ENCODE measurements at regions not wholly inside any gene's neighbourhood (a gene's known extent, or its start where the extent isn't known, plus 50 kb on each side); places are given as distances from the start of the nearest gene placed in this dataset.

GRCh38 chr3:184639351-184639750 is 72.5 kb downstream of the MAGEF1 start:
- no peaks in the 10 kb centered on the region for H3K9me3 Mint-ChIP-seq
- peaks cover 3 to 11% (median 5%) of the 10 kb centered on the region in 4 donors for H3K4me1 Mint-ChIP-seq
- POLR2A ChIA-PET (ENCODE audit: partially characterized antibody) = no interaction called here
- H3K36me3 Mint-ChIP-seq = no peaks in the 10 kb centered on the region
- CTCF ChIA-PET (ENCODE audit: partially characterized antibody) = interaction anchor here (1.2 kb wide), 1 partner anchor 164 kb away, joined by 3 read pairs; no protein-coding TSS in a partner anchor
- Histone ChIP-seq H3K36me3 (ENCODE audit: insufficient read depth, low read length) (no peaks in the 10 kb centered on the region), H3K27me3 (ENCODE audit: insufficient read depth, low read length) (no peaks in the 10 kb centered on the region), H3K4me3 (ENCODE audit: low read length in 2 of 2) (no peak overlapping the region), H3K9me3 (ENCODE audit: control insufficient read depth in 1 of 2, low read length in 2 of 2) (no peaks in the 10 kb centered on the region), H3K4me1 (ENCODE audit: insufficient read depth, low read length) (peaks cover 15% of the 10 kb centered on the region), H3K27ac (ENCODE audit: low read depth, low read length) (no peak overlapping the region)
- no peak for DNase-seq
- no peak overlapping the region for H3K27ac Mint-ChIP-seq
- H3K27me3 Mint-ChIP-seq = peaks cover 0 to 3% of the 10 kb centered on the region in 2 donors
- H3K4me3 Mint-ChIP-seq = no peak overlapping the region
- intact Hi-C loops (cut with micrococcal nuclease) = no loop called here

- Mint-ChIP-seq H3K27me3 (peaks cover 0 to 3% of the 10 kb centered on the region in 2 donors), H3K27ac (no peak overlapping the region), H3K4me3 (no peak overlapping the region), H3K36me3 (no peaks in the 10 kb centered on the region), H3K9me3 (no peaks in the 10 kb centered on the region), H3K4me1 (peaks cover 5 to 11% (median 5%) of the 10 kb centered on the region in 4 donors)
- peak in 2 of 5 donors; percentile 18 to 20 for DNase-seq
- ChIA-PET CTCF (ENCODE audit: partially characterized antibody) (no interaction called here), POLR2A (ENCODE audit: partially characterized antibody) (interaction anchor here (1.0 to 1.3 kb wide), 2 partner anchors 77 to 81 kb away, joined by 3 read pairs; no protein-coding TSS in a partner anchor)
- Histone ChIP-seq H3K36me3 (ENCODE audit: insufficient read depth, low read length) (no peaks in the 10 kb centered on the region), H3K27me3 (ENCODE audit: insufficient read depth, low read length) (no peaks in the 10 kb centered on the region), H3K27ac (ENCODE audit: low read depth, low read length) (no peak overlapping the region), H3K9me3 (ENCODE audit: control insufficient read depth in 1 of 2, low read length in 2 of 2) (no peaks in the 10 kb centered on the region), H3K4me3 (ENCODE audit: low read length in 2 of 2) (no peak overlapping the region), H3K4me1 (ENCODE audit: insufficient read depth, low read length) (peaks cover 15% of the 10 kb centered on the region)
- intact Hi-C loops (cut with micrococcal nuclease) = no loop called here
These were observed 74.2 kb downstream of the MAGEF1 start for GRCh38 chr3:184637705-184638104.

- Mint-ChIP-seq H3K36me3 (no peaks in the 10 kb centered on the region), H3K27me3 (peaks cover 0 to 3% of the 10 kb centered on the region in 2 donors), H3K4me3 (peak overlapping the region in 4 of 8 donors; percentile 14 to 56 (median 47)), H3K4me1 (peaks cover 5 to 11% (median 5%) of the 10 kb centered on the region in 4 donors), H3K27ac (peak overlapping the region in 2 of 7 donors; percentile 58 to 80), H3K9me3 (no peaks in the 10 kb centered on the region)
- H3K36me3 ChIP-seq (ENCODE audit: insufficient read depth, low read length) = no peaks in the 10 kb centered on the region
- ChIA-PET CTCF (ENCODE audit: partially characterized antibody) (no interaction called here), POLR2A (ENCODE audit: partially characterized antibody) (interaction anchor here (1.3 kb wide), 1 partner anchor 80 kb away, joined by 3 read pairs; no protein-coding TSS in a partner anchor)
- no peaks in the 10 kb centered on the region for H3K9me3 ChIP-seq (ENCODE audit: control insufficient read depth in 1 of 2, low read length in 2 of 2)
- peaks cover 15% of the 10 kb centered on the region for H3K4me1 ChIP-seq (ENCODE audit: insufficient read depth, low read length)
- H3K4me3 ChIP-seq (ENCODE audit: low read length in 2 of 2) = no peak overlapping the region
- no peaks in the 10 kb centered on the region for H3K27me3 ChIP-seq (ENCODE audit: insufficient read depth, low read length)
- H3K27ac ChIP-seq (ENCODE audit: low read depth, low read length) = no peak overlapping the region
- peak in 1 of 5 donors; percentile 9 for DNase-seq
- intact Hi-C loops (cut with micrococcal nuclease) = no loop called here
These were observed 75.0 kb downstream of the MAGEF1 start for GRCh38 chr3:184636741-184637316.

- CTCF ChIA-PET (ENCODE audit: partially characterized antibody) = no interaction called here
- Mint-ChIP-seq H3K9me3 (no peaks in the 10 kb centered on the region), H3K27me3 (peaks cover 0 to 3% of the 10 kb centered on the region in 2 donors), H3K36me3 (no peaks in the 10 kb centered on the region), H3K4me1 (peaks cover 5 to 11% (median 5%) of the 10 kb centered on the region in 4 donors), H3K4me3 (no peak overlapping the region), H3K27ac (no peak overlapping the region)
- intact Hi-C loops (cut with micrococcal nuclease) = no loop called here
- peaks cover 15% of the 10 kb centered on the region for H3K4me1 ChIP-seq (ENCODE audit: insufficient read depth, low read length)
- no peak for DNase-seq
- H3K4me3 ChIP-seq (ENCODE audit: low read length in 2 of 2) = no peak overlapping the region
- H3K9me3 ChIP-seq (ENCODE audit: control insufficient read depth in 1 of 2, low read length in 2 of 2) = no peaks in the 10 kb centered on the region
- H3K27ac ChIP-seq (ENCODE audit: low read depth, low read length) = no peak overlapping the region
- POLR2A ChIA-PET (ENCODE audit: partially characterized antibody) = no interaction called here
- no peaks in the 10 kb centered on the region for H3K27me3 ChIP-seq (ENCODE audit: insufficient read depth, low read length)
- H3K36me3 ChIP-seq (ENCODE audit: insufficient read depth, low read length) = no peaks in the 10 kb centered on the region
These were observed 74.2 kb downstream of the EPHB3 start for GRCh38 chr3:184635774-184636173.

- H3K27me3 Mint-ChIP-seq = peaks cover 0 to 3% of the 10 kb centered on the region in 2 donors
- H3K4me1 Mint-ChIP-seq = peaks cover 5 to 9% (median 5%) of the 10 kb centered on the region in 4 donors
- ChIA-PET POLR2A (ENCODE audit: partially characterized antibody) (no interaction called here), CTCF (ENCODE audit: partially characterized antibody) (no interaction called here)
- Histone ChIP-seq H3K9me3 (ENCODE audit: control insufficient read depth in 1 of 2, low read length in 2 of 2) (no peaks in the 10 kb centered on the region), H3K27ac (ENCODE audit: low read depth, low read length) (no peak overlapping the region), H3K4me1 (ENCODE audit: insufficient read depth, low read length) (peaks cover 15% of the 10 kb centered on the region), H3K4me3 (ENCODE audit: low read length in 2 of 2) (no peak overlapping the region), H3K27me3 (ENCODE audit: insufficient read depth, low read length) (no peaks in the 10 kb centered on the region), H3K36me3 (ENCODE audit: insufficient read depth, low read length) (no peaks in the 10 kb centered on the region)
- no peaks in the 10 kb centered on the region for H3K9me3 Mint-ChIP-seq
- intact Hi-C loops (cut with micrococcal nuclease) = no loop called here
- no peaks in the 10 kb centered on the region for H3K36me3 Mint-ChIP-seq
- DNase-seq = no peak
- no peak overlapping the region for H3K4me3 Mint-ChIP-seq
- H3K27ac Mint-ChIP-seq = peak overlapping the region in 1 of 7 donors; percentile 21
These were observed 73.5 kb downstream of the EPHB3 start for GRCh38 chr3:184635126-184635525.

GRCh38 chr3:184633237-184633579 is 71.6 kb downstream of the EPHB3 start:
- H3K27ac ChIP-seq (ENCODE audit: low read depth, low read length) = no peak overlapping the region
- no peaks in the 10 kb centered on the region for H3K27me3 ChIP-seq (ENCODE audit: insufficient read depth, low read length)
- Mint-ChIP-seq H3K27me3 (peaks cover 0 to 3% of the 10 kb centered on the region in 2 donors), H3K9me3 (no peaks in the 10 kb centered on the region), H3K4me3 (no peak overlapping the region), H3K4me1 (peaks cover 5 to 9% (median 5%) of the 10 kb centered on the region in 4 donors), H3K36me3 (no peaks in the 10 kb centered on the region), H3K27ac (peak overlapping the region in 1 of 7 donors; percentile 31)
- intact Hi-C loops (cut with micrococcal nuclease) = no loop called here
- no peaks in the 10 kb centered on the region for H3K9me3 ChIP-seq (ENCODE audit: control insufficient read depth in 1 of 2, low read length in 2 of 2)
- no peak for DNase-seq
- H3K4me3 ChIP-seq (ENCODE audit: low read length in 2 of 2) = no peak overlapping the region
- no peaks in the 10 kb centered on the region for H3K36me3 ChIP-seq (ENCODE audit: insufficient read depth, low read length)
- CTCF ChIA-PET (ENCODE audit: partially characterized antibody) = no interaction called here
- POLR2A ChIA-PET (ENCODE audit: partially characterized antibody) = no interaction called here
- H3K4me1 ChIP-seq (ENCODE audit: insufficient read depth, low read length) = peaks cover 15% of the 10 kb centered on the region

- ChIA-PET POLR2A (ENCODE audit: partially characterized antibody) (no interaction called here), CTCF (ENCODE audit: partially characterized antibody) (no interaction called here)
- Histone ChIP-seq H3K9me3 (ENCODE audit: control insufficient read depth in 1 of 2, low read length in 2 of 2) (no peaks in the 10 kb centered on the region), H3K4me3 (ENCODE audit: low read length in 2 of 2) (no peak overlapping the region), H3K4me1 (ENCODE audit: insufficient read depth, low read length) (peaks cover 15% of the 10 kb centered on the region), H3K27ac (ENCODE audit: low read depth, low read length) (no peak overlapping the region), H3K27me3 (ENCODE audit: insufficient read depth, low read length) (no peaks in the 10 kb centered on the region), H3K36me3 (ENCODE audit: insufficient read depth, low read length) (no peaks in the 10 kb centered on the region)
- Mint-ChIP-seq H3K27ac (peak overlapping the region in 2 of 7 donors; percentile 2 to 44), H3K4me3 (no peak overlapping the region), H3K4me1 (peaks cover 5 to 9% (median 5%) of the 10 kb centered on the region in 4 donors), H3K36me3 (no peaks in the 10 kb centered on the region), H3K9me3 (no peaks in the 10 kb centered on the region), H3K27me3 (peaks cover 0 to 3% of the 10 kb centered on the region in 2 donors)
- DNase-seq = no peak
- intact Hi-C loops (cut with micrococcal nuclease) = no loop called here
These were observed 71.1 kb downstream of the EPHB3 start for GRCh38 chr3:184632551-184633236.

All from CD4-positive, alpha-beta memory T cell (primary cell).